H1 (cell line): ENCODE measurements at regions not wholly inside any gene's neighbourhood (a gene's known extent, or its start where the extent isn't known, plus 50 kb on each side); places are given as distances from the start of the nearest gene placed in this dataset.

Experiments used
- CTCF ChIA-PET: fragments of 300-600 bp; sonication (Branson Sonifier 250); formaldehyde crosslinking; loops from one replicate; lab custom pipeline; 2021; ENCODE audit not compliant: partially characterized antibody; lab: Charles Lee
- POLR2A ChIA-PET: fragments of 300-600 bp; sonication (Branson Sonifier 250); formaldehyde crosslinking; loops from one replicate; lab custom pipeline; 2021; ENCODE audit warnings: inconsistent platforms; ENCODE audit not compliant: partially characterized antibody; lab: Charles Lee
- DNase-seq, 2 experiments: peaks; one replicate each; pipeline versions ENCODE4 v3.0.0 to v3.0.0-alpha.2; 2010 to 2022; ENCODE audit warnings: low spot score in 2 of 2, low read depth in 1 of 2, mixed read lengths in 1 of 2
- FAIRE-seq: peaks from 2 replicates; lab custom pipeline; 2011; peaks lifted over from hg19 to GRCh38; lab: Jason Lieb, UNC
- H2AFZ ChIP-seq: 2 replicates; pipeline ENCODE4 v1.8.1; 2012; ENCODE audit warnings: low read length, inconsistent platforms
- H2AK5ac ChIP-seq: 2 replicates; pipeline ENCODE4 v1.6.1; 2013; ENCODE audit warnings: low read depth, low read length
- H2BK120ac ChIP-seq: replicated peaks from 2 replicates; pipeline ENCODE3; 2013; ENCODE audit warnings: low read depth, low read length, inconsistent platforms
- H2BK12ac ChIP-seq: 2 replicates; pipeline ENCODE4 v1.6.1; 2013; ENCODE audit warnings: low read depth, low read length
- H2BK15ac ChIP-seq: 2 replicates; pipeline ENCODE4 v1.6.1; 2013; ENCODE audit warnings: low read length
- H2BK20ac ChIP-seq: 2 replicates; pipeline ENCODE4 v1.6.1; 2013; ENCODE audit warnings: low read length
- H2BK5ac ChIP-seq: 2 replicates; pipeline ENCODE4 v1.6.1; 2013; ENCODE audit warnings: low read depth, low read length
- H3K14ac ChIP-seq: 2 replicates; pipeline ENCODE4 v1.6.1; 2013; ENCODE audit warnings: inconsistent platforms; ENCODE audit not compliant: insufficient read length
- H3K18ac ChIP-seq: 2 replicates; pipeline ENCODE4 v1.6.1; 2013; ENCODE audit warnings: low read length; ENCODE audit errors: extremely low read depth
- H3K23ac ChIP-seq: 2 replicates; pipeline ENCODE4 v1.6.1; 2013; ENCODE audit warnings: inconsistent platforms; ENCODE audit not compliant: insufficient read length
- H3K23me2 ChIP-seq: 2 replicates; pipeline ENCODE4 v1.6.1; 2013; ENCODE audit warnings: low read depth, low read length
- H3K27ac ChIP-seq: 2 replicates; pipeline ENCODE4 v1.6.1; 2011; ENCODE audit warnings: low read depth, low read length, inconsistent platforms
- H3K27me3 ChIP-seq, 4 experiments: replicated peaks in 1 of 4; 1 replicate in 1 of 4; 2 replicates in 3 of 4; pipeline versions ENCODE4 v1.6.1 to v1.8.1; 2011 to 2013; ENCODE audit warnings: low read length in 3 of 4, mild to moderate bottlenecking in 3 of 4, inconsistent platforms in 2 of 4, mixed read lengths in 2 of 4, moderate library complexity in 1 of 4; ENCODE audit not compliant: control insufficient read depth in 3 of 4, insufficient read depth in 3 of 4; ENCODE audit errors: extremely low read depth in 1 of 4
- H3K36me3 ChIP-seq, 4 experiments: 2 replicates each; pipeline versions ENCODE4 v1.6.1 to v1.8.1; 2011 to 2013; ENCODE audit warnings: mild to moderate bottlenecking in 4 of 4, low read length in 3 of 4, moderate library complexity in 2 of 4, control low read depth in 1 of 4, inconsistent platforms in 1 of 4; ENCODE audit not compliant: insufficient read depth in 4 of 4, control insufficient read depth in 2 of 4
- H3K4ac ChIP-seq: replicated peaks from 2 replicates; pipeline ENCODE3; 2013; ENCODE audit warnings: low read length, low read depth, mixed read lengths, inconsistent platforms; ENCODE audit not compliant: insufficient read length
- H3K4me1 ChIP-seq, 4 experiments: replicated peaks in 1 of 4; 1 replicate in 1 of 4; 2 replicates in 3 of 4; pipeline versions ENCODE4 v1.6.1 to v1.8.1; 2011 to 2013; ENCODE audit warnings: low read length in 3 of 4, inconsistent platforms in 2 of 4, mixed read lengths in 1 of 4; ENCODE audit not compliant: insufficient read depth in 4 of 4, control insufficient read depth in 3 of 4
- H3K4me2 ChIP-seq, 2 experiments: 2 replicates each; pipeline versions ENCODE4 v1.6.1 to v1.8.1; 2011 to 2013; ENCODE audit warnings: low read depth in 2 of 2, low read length in 2 of 2, control low read depth in 1 of 2, inconsistent platforms in 1 of 2, mild to moderate bottlenecking in 1 of 2; ENCODE audit not compliant: insufficient read depth in 1 of 2
- H3K4me3 ChIP-seq, 4 experiments: fragments of 200-600, 300-600 bp in 1 of 4; sonication (generic), shearing (Covaris generic), sonication (Bioruptor Twin) in 1 of 4; 2 replicates each; pipeline versions ENCODE4 v1.5.1 to v1.8.1; 2011 to 2016; ENCODE audit warnings: low read length in 4 of 4, low read depth in 3 of 4, control low read depth in 2 of 4, inconsistent platforms in 2 of 4, mild to moderate bottlenecking in 2 of 4, mixed read lengths in 1 of 4, moderate library complexity in 1 of 4; ENCODE audit not compliant: insufficient read depth in 2 of 4; ENCODE audit errors: extremely low read depth in 1 of 4
- H3K56ac ChIP-seq: replicated peaks from 2 replicates; pipeline ENCODE3; 2013; ENCODE audit warnings: low read depth, mild to moderate bottlenecking, mixed read lengths, low read length, inconsistent platforms; ENCODE audit not compliant: insufficient read length
- H3K79me1 ChIP-seq: 2 replicates; pipeline ENCODE4 v1.6.1; 2013; ENCODE audit warnings: low read depth, low read length, control low read depth
- H3K79me2 ChIP-seq, 2 experiments: 2 replicates each; pipeline versions ENCODE4 v1.6.1 to v1.8.1; 2012 to 2013; ENCODE audit warnings: low read length in 2 of 2, mild to moderate bottlenecking in 2 of 2, inconsistent platforms in 1 of 2; ENCODE audit not compliant: insufficient read depth in 2 of 2, control insufficient read depth in 1 of 2
- H3K9ac ChIP-seq, 4 experiments: replicated peaks in 1 of 4; 1 replicate in 1 of 4; 2 replicates in 3 of 4; pipeline versions ENCODE4 v1.6.1 to v1.8.1; 2011 to 2013; ENCODE audit warnings: low read depth in 3 of 4, low read length in 3 of 4, control low read depth in 2 of 4, mild to moderate bottlenecking in 2 of 4, moderate library complexity in 2 of 4, inconsistent platforms in 1 of 4; ENCODE audit errors: extremely low read depth in 1 of 4
- H3K9me3 ChIP-seq, 2 experiments: 2 replicates each; pipeline versions ENCODE4 v1.6.1 to v1.8.1; 2012 to 2013; ENCODE audit warnings: mild to moderate bottlenecking in 2 of 2, moderate library complexity in 2 of 2, control low read depth in 1 of 2, inconsistent platforms in 1 of 2, low read depth in 1 of 2, low read length in 1 of 2, mixed read lengths in 1 of 2; ENCODE audit not compliant: insufficient read depth in 2 of 2
- H4K20me1 ChIP-seq, 2 experiments: replicated peaks in 1 of 2; 2 replicates each; pipeline versions ENCODE3 to v1.8.1; 2011 to 2013; ENCODE audit warnings: inconsistent platforms in 2 of 2, low read length in 2 of 2, mild to moderate bottlenecking in 1 of 2; ENCODE audit not compliant: insufficient read depth in 2 of 2, control insufficient read depth in 1 of 2
- H4K5ac ChIP-seq: 2 replicates; pipeline ENCODE4 v1.6.1; 2013; ENCODE audit warnings: low read length, low read depth, mixed read lengths, inconsistent platforms; ENCODE audit not compliant: insufficient read length
- H4K8ac ChIP-seq: 2 replicates; pipeline ENCODE4 v1.8.0; 2013; ENCODE audit warnings: mild to moderate bottlenecking, moderate library complexity, low read length, inconsistent platforms; ENCODE audit not compliant: insufficient read depth; ENCODE audit errors: extremely low read depth
- H4K91ac ChIP-seq: replicated peaks from 2 replicates; pipeline ENCODE3; 2013; ENCODE audit warnings: low read length, mixed read lengths, inconsistent platforms; ENCODE audit not compliant: insufficient read length
- WGBS, 2 experiments: shearing (Covaris generic) in 1 of 2; methylation state at CpG; one replicate each; pipeline versions ENCODE4 v1.1.6 to v1.1.7; 2013 to 2015; ENCODE audit warnings: low lambda C conversion rate in 2 of 2, mixed read lengths in 2 of 2, inconsistent platforms in 1 of 2, low coverage in 1 of 2, missing lambda C conversion rate in 1 of 2; ENCODE audit not compliant: insufficient replicate concordance in 2 of 2, insufficient coverage in 1 of 2, insufficient read length in 1 of 2; ENCODE audit errors: extremely low coverage in 1 of 2, missing lambda C conversion rate in 1 of 2; 5-methylcytosine and 5-hydroxymethylcytosine counted together

GRCh38 chr14:55801121-55801520 lies 221.1 kb downstream of the KTN1 start:
- FAIRE-seq: no peak
- Histone ChIP-seq H3K9ac (no peak overlapping the region), H3K4me2 (no peak overlapping the region)

More at GRCh38 chr14:55801121-55801520, 221.1 kb downstream of the KTN1 start:
- no peaks in the 10 kb centered on the region for H4K20me1 ChIP-seq
- no peak overlapping the region; the same call in 1 of the 2 replicates for H2BK20ac ChIP-seq
- H2AFZ ChIP-seq: no peak overlapping the region
- WGBS, 2 experiments: 0% methylated on average over 1 of the region's 1 CpG; no CpG with 5 or more reads in 1 of the 2 experiments
- POLR2A ChIA-PET: no interaction called here
- H3K79me1 ChIP-seq: no peaks in the 10 kb centered on the region
- peak overlapping the region; percentile 93 for H3K18ac ChIP-seq
- no peaks in the 10 kb centered on the region for H3K27me3 ChIP-seq
- H2BK5ac ChIP-seq: peak overlapping the region; percentile 74; the same call in 1 of the 2 replicates
- no peak overlapping the region for H3K4ac ChIP-seq
- no peak overlapping the region for H3K56ac ChIP-seq
- no peak overlapping the region for H3K14ac ChIP-seq
- H3K4me3 ChIP-seq: no peak overlapping the region
- H3K79me2 ChIP-seq: no peaks in the 10 kb centered on the region
- H2BK12ac ChIP-seq: no peak overlapping the region; the same call in 1 of the 2 replicates
- no peaks in the 10 kb centered on the region for H3K23me2 ChIP-seq
- no peak overlapping the region for H4K5ac ChIP-seq
- peaks cover 0 to 24% (median 18%) of the 10 kb centered on the region in 4 experiments for H3K4me1 ChIP-seq
- H3K36me3 ChIP-seq: no peaks in the 10 kb centered on the region; a peak in 1 of 8 replicates
- no peak overlapping the region for H2BK15ac ChIP-seq
- no peak overlapping the region for H2AK5ac ChIP-seq
- H3K23ac ChIP-seq: no peak overlapping the region
- no peak overlapping the region for H3K27ac ChIP-seq
- H3K9me3 ChIP-seq: peaks cover 0 to 7% of the 10 kb centered on the region in 2 experiments; a peak in 2 of 4 replicates
- no peak overlapping the region for H2BK120ac ChIP-seq
- no peak for DNase-seq
- no peak overlapping the region for H4K91ac ChIP-seq
- CTCF ChIA-PET: no interaction called here
- no peak overlapping the region for H4K8ac ChIP-seq
